ENCODE measurements at regions not wholly inside any gene's neighbourhood (a gene's known extent, or its start where the extent isn't known, plus 50 kb on each side); places are given as distances from the start of the nearest gene placed in this dataset.

GRCh38 chr16:86864586-86864985 lies 286.2 kb downstream of the FOXL1 start:
- Mint-ChIP-seq H3K4me1 (no peaks in the 10 kb centered on the region), H3K36me3 (no peaks in the 10 kb centered on the region), H3K27me3 (peaks cover 0 to 3% of the 10 kb centered on the region in 2 donors), H3K4me3 (no peak overlapping the region), H3K9me3 (peaks cover 0 to 5% (median 0%) of the 10 kb centered on the region in 5 donors), H3K27ac (no peak overlapping the region)
- DNase-seq: no peak
- H3K4me1 ChIP-seq (ENCODE audit: insufficient read depth, low read length): no peaks in the 10 kb centered on the region
- H3K27me3 ChIP-seq (ENCODE audit: insufficient read depth, low read length, poor library complexity, severe bottlenecking): no peaks in the 10 kb centered on the region
- ChIA-PET CTCF (no interaction called here), POLR2A (no interaction called here)
- no peak overlapping the region for H3K27ac ChIP-seq (ENCODE audit: low read depth, low read length)
- no peaks in the 10 kb centered on the region for H3K36me3 ChIP-seq (ENCODE audit: insufficient read depth, low read length)
- no peak overlapping the region for H3K4me3 ChIP-seq (ENCODE audit: low read length)
- no peaks in the 10 kb centered on the region for H3K9me3 ChIP-seq (ENCODE audit: low read length)

GRCh38 chr16:86865851-86866662 lies 287.7 kb downstream of the FOXL1 start:
- no peak overlapping the region for H3K27ac Mint-ChIP-seq
- H3K36me3 Mint-ChIP-seq: no peaks in the 10 kb centered on the region
- no peak overlapping the region for H3K27ac ChIP-seq (ENCODE audit: low read depth, low read length)
- ChIA-PET CTCF (no interaction called here), POLR2A (no interaction called here)
- no peaks in the 10 kb centered on the region for H3K4me1 ChIP-seq (ENCODE audit: insufficient read depth, low read length)
- H3K4me3 Mint-ChIP-seq: no peak overlapping the region
- H3K36me3 ChIP-seq (ENCODE audit: insufficient read depth, low read length): no peaks in the 10 kb centered on the region
- peaks cover 0 to 3% of the 10 kb centered on the region in 2 donors for H3K27me3 Mint-ChIP-seq
- H3K9me3 Mint-ChIP-seq: peaks cover 0 to 5% (median 0%) of the 10 kb centered on the region in 5 donors
- no peaks in the 10 kb centered on the region for H3K27me3 ChIP-seq (ENCODE audit: insufficient read depth, low read length, poor library complexity, severe bottlenecking)
- DNase-seq: no peak
- H3K4me3 ChIP-seq (ENCODE audit: low read length): no peak overlapping the region
- no peaks in the 10 kb centered on the region for H3K9me3 ChIP-seq (ENCODE audit: low read length)
- H3K4me1 Mint-ChIP-seq: no peaks in the 10 kb centered on the region

- Mint-ChIP-seq H3K27me3 (peaks cover 0 to 3% of the 10 kb centered on the region in 2 donors), H3K36me3 (no peaks in the 10 kb centered on the region), H3K4me1 (no peaks in the 10 kb centered on the region), H3K27ac (peak overlapping the region in 1 of 8 donors; percentile 54), H3K9me3 (peaks cover 0 to 5% (median 0%) of the 10 kb centered on the region in 5 donors), H3K4me3 (no peak overlapping the region)
- H3K36me3 ChIP-seq (ENCODE audit: insufficient read depth, low read length): no peaks in the 10 kb centered on the region
- ChIA-PET POLR2A (no interaction called here), CTCF (no interaction called here)
- H3K27me3 ChIP-seq (ENCODE audit: insufficient read depth, low read length, poor library complexity, severe bottlenecking): no peaks in the 10 kb centered on the region
- DNase-seq: no peak
- no peaks in the 10 kb centered on the region for H3K9me3 ChIP-seq (ENCODE audit: low read length)
- H3K4me3 ChIP-seq (ENCODE audit: low read length): no peak overlapping the region
- no peaks in the 10 kb centered on the region for H3K4me1 ChIP-seq (ENCODE audit: insufficient read depth, low read length)
- H3K27ac ChIP-seq (ENCODE audit: low read depth, low read length): no peak overlapping the region
Measured at GRCh38 chr16:86866986-86867722, 288.8 kb downstream of the FOXL1 start.

GRCh38 chr16:86868070-86868469 lies 289.7 kb downstream of the FOXL1 start:
- H3K9me3 Mint-ChIP-seq: peaks cover 0 to 7% (median 2%) of the 10 kb centered on the region in 5 donors
- CTCF ChIA-PET: no interaction called here
- H3K4me1 ChIP-seq (ENCODE audit: insufficient read depth, low read length): no peaks in the 10 kb centered on the region
- no peaks in the 10 kb centered on the region for H3K9me3 ChIP-seq (ENCODE audit: low read length)
- H3K4me3 Mint-ChIP-seq: no peak overlapping the region
- POLR2A ChIA-PET: no interaction called here
- H3K4me3 ChIP-seq (ENCODE audit: low read length): no peak overlapping the region
- no peak overlapping the region for H3K27ac ChIP-seq (ENCODE audit: low read depth, low read length)
- no peaks in the 10 kb centered on the region for H3K36me3 Mint-ChIP-seq
- H3K27me3 Mint-ChIP-seq: peaks cover 0 to 3% of the 10 kb centered on the region in 2 donors
- H3K4me1 Mint-ChIP-seq: no peaks in the 10 kb centered on the region
- no peaks in the 10 kb centered on the region for H3K27me3 ChIP-seq (ENCODE audit: insufficient read depth, low read length, poor library complexity, severe bottlenecking)
- H3K36me3 ChIP-seq (ENCODE audit: insufficient read depth, low read length): no peaks in the 10 kb centered on the region
- DNase-seq: no peak
- no peak overlapping the region for H3K27ac Mint-ChIP-seq

- Histone ChIP-seq H3K4me1 (ENCODE audit: insufficient read depth, low read length) (no peaks in the 10 kb centered on the region), H3K36me3 (ENCODE audit: insufficient read depth, low read length) (no peaks in the 10 kb centered on the region), H3K9me3 (ENCODE audit: low read length) (no peaks in the 10 kb centered on the region), H3K27me3 (ENCODE audit: insufficient read depth, low read length, poor library complexity, severe bottlenecking) (no peaks in the 10 kb centered on the region), H3K27ac (ENCODE audit: low read depth, low read length) (no peak overlapping the region), H3K4me3 (ENCODE audit: low read length) (no peak overlapping the region)
- H3K27ac Mint-ChIP-seq: no peak overlapping the region
- CTCF ChIA-PET: no interaction called here
- H3K4me1 Mint-ChIP-seq: no peaks in the 10 kb centered on the region
- no peaks in the 10 kb centered on the region for H3K36me3 Mint-ChIP-seq
- DNase-seq: no peak
- H3K9me3 Mint-ChIP-seq: peaks cover 0 to 7% (median 0%) of the 10 kb centered on the region in 5 donors
- no peak overlapping the region for H3K4me3 Mint-ChIP-seq
- POLR2A ChIA-PET: no interaction called here
- H3K27me3 Mint-ChIP-seq: peaks cover 0 to 3% of the 10 kb centered on the region in 2 donors
Measured at GRCh38 chr16:86868786-86869185, 290.4 kb downstream of the FOXL1 start.

- no peak overlapping the region for H3K27ac ChIP-seq (ENCODE audit: low read depth, low read length)
- no peaks in the 10 kb centered on the region for H3K27me3 ChIP-seq (ENCODE audit: insufficient read depth, low read length, poor library complexity, severe bottlenecking)
- Mint-ChIP-seq H3K27me3 (peaks cover 3 to 5% of the 10 kb centered on the region in 2 donors), H3K36me3 (no peaks in the 10 kb centered on the region), H3K27ac (no peak overlapping the region), H3K9me3 (peaks cover 0 to 7% (median 0%) of the 10 kb centered on the region in 5 donors), H3K4me3 (no peak overlapping the region), H3K4me1 (no peaks in the 10 kb centered on the region)
- H3K4me3 ChIP-seq (ENCODE audit: low read length): no peak overlapping the region
- no peak for DNase-seq
- ChIA-PET CTCF (no interaction called here), POLR2A (no interaction called here)
- H3K36me3 ChIP-seq (ENCODE audit: insufficient read depth, low read length): no peaks in the 10 kb centered on the region
- no peaks in the 10 kb centered on the region for H3K4me1 ChIP-seq (ENCODE audit: insufficient read depth, low read length)
- no peaks in the 10 kb centered on the region for H3K9me3 ChIP-seq (ENCODE audit: low read length)
Measured at GRCh38 chr16:86869288-86870022, 291.1 kb downstream of the FOXL1 start.

GRCh38 chr16:86870380-86870779 lies 292.0 kb downstream of the FOXL1 start:
- Mint-ChIP-seq H3K4me3 (no peak overlapping the region), H3K27ac (no peak overlapping the region), H3K4me1 (no peaks in the 10 kb centered on the region), H3K9me3 (peaks cover 0 to 2% (median 0%) of the 10 kb centered on the region in 5 donors), H3K27me3 (peaks cover 3 to 5% of the 10 kb centered on the region in 2 donors), H3K36me3 (no peaks in the 10 kb centered on the region)
- ChIA-PET POLR2A (no interaction called here), CTCF (no interaction called here)
- Histone ChIP-seq H3K4me3 (ENCODE audit: low read length) (no peak overlapping the region), H3K27me3 (ENCODE audit: insufficient read depth, low read length, poor library complexity, severe bottlenecking) (no peaks in the 10 kb centered on the region), H3K36me3 (ENCODE audit: insufficient read depth, low read length) (no peaks in the 10 kb centered on the region), H3K9me3 (ENCODE audit: low read length) (no peaks in the 10 kb centered on the region), H3K27ac (ENCODE audit: low read depth, low read length) (no peak overlapping the region), H3K4me1 (ENCODE audit: insufficient read depth, low read length) (no peaks in the 10 kb centered on the region)
- DNase-seq: no peak

GRCh38 chr16:86872131-86872530 lies 293.8 kb downstream of the FOXL1 start:
- peaks cover 0 to 5% (median 2%) of the 10 kb centered on the region in 5 donors for H3K9me3 Mint-ChIP-seq
- Histone ChIP-seq H3K36me3 (ENCODE audit: insufficient read depth, low read length) (no peaks in the 10 kb centered on the region), H3K27me3 (ENCODE audit: insufficient read depth, low read length, poor library complexity, severe bottlenecking) (no peaks in the 10 kb centered on the region), H3K27ac (ENCODE audit: low read depth, low read length) (no peak overlapping the region), H3K4me3 (ENCODE audit: low read length) (no peak overlapping the region), H3K4me1 (ENCODE audit: insufficient read depth, low read length) (no peaks in the 10 kb centered on the region), H3K9me3 (ENCODE audit: low read length) (no peaks in the 10 kb centered on the region)
- H3K36me3 Mint-ChIP-seq: no peaks in the 10 kb centered on the region
- ChIA-PET POLR2A (no interaction called here), CTCF (no interaction called here)
- H3K27ac Mint-ChIP-seq: no peak overlapping the region
- no peak for DNase-seq
- peaks cover 5 to 10% of the 10 kb centered on the region in 2 donors for H3K27me3 Mint-ChIP-seq
- H3K4me1 Mint-ChIP-seq: no peaks in the 10 kb centered on the region
- H3K4me3 Mint-ChIP-seq: no peak overlapping the region
